Left lung (tissue), 4 donors: ENCODE measurements at regions not wholly inside any gene's neighbourhood (a gene's known extent, or its start where the extent isn't known, plus 50 kb on each side); places are given as distances from the start of the nearest gene placed in this dataset.

ENCODE experiments used
- ATAC-seq: fragments of 200-7000 bp; cut with Tn5 transposase; one replicate; pipeline ENCODE4 v1.9.1; 2020; ENCODE audit warnings: moderate library complexity
- DNase-seq, 4 donors: peaks; one replicate each; pipeline ENCODE4 v3.0.0-alpha.2; 2013 to 2020
- H3K27ac ChIP-seq, 2 donors: fragments of 200-600 bp; sonication (generic) in 1 of 2; one replicate each; pipeline versions ENCODE4 v1.5.0 to v1.8.0; 2020 to 2021
- H3K27me3 ChIP-seq, 2 donors: fragments of 200-600 bp; sonication (generic) in 1 of 2; one replicate each; pipeline versions ENCODE4 v1.5.0 to v1.8.0; 2020 to 2021
- H3K36me3 ChIP-seq, 2 donors: fragments of 200-600 bp; sonication (generic) in 1 of 2; one replicate each; pipeline versions ENCODE4 v1.5.0 to v1.8.0; 2020 to 2021
- H3K4me1 ChIP-seq, 2 donors: fragments of 200-600 bp; one replicate each; pipeline ENCODE4 v1.8.0; 2021
- H3K4me3 ChIP-seq, 2 donors: fragments of 200-600 bp; sonication (generic) in 1 of 2; one replicate each; pipeline versions ENCODE4 v1.5.0 to v1.8.0; 2020 to 2021; ENCODE audit warnings: mild to moderate bottlenecking in 1 of 2
- H3K9me3 ChIP-seq, 2 donors: fragments of 200-600 bp; sonication (generic) in 1 of 2; one replicate each; pipeline versions ENCODE4 v1.5.0 to v1.8.0; 2020 to 2021
- CTCF ChIP-seq, 2 donors: fragments of 200-600 bp; sonication (generic) in 1 of 2; IDR thresholded peaks; one replicate each; pipeline versions ENCODE4 v1.5.0 to v1.8.0; 2021; ENCODE audit warnings: antibody characterized with exemption in 2 of 2
- intact Hi-C, 2 donors: fragments of 100-400 bp; cut with DNase I; formaldehyde crosslinking; loops; one replicate each; pipeline versions ENCODE4 v1.11.2 to v1.14.2; 2022
- donor health status: DM: no; HTN: yes; CAD: no.
- donor health status: DM: no; HTN: no; CAD: no.

GRCh38 chr15:94080989-94081605 lies 150.3 kb upstream of the MCTP2 start:
- DNase-seq: no peak
- no peaks in the 10 kb centered on the region for H3K9me3 ChIP-seq
- H3K36me3 ChIP-seq: no peaks in the 10 kb centered on the region
- intact Hi-C loops: no loop called here
- no peak overlapping the region for H3K27ac ChIP-seq
- H3K4me3 ChIP-seq: no peak overlapping the region
- no peak for ATAC-seq
- TF ChIP-seq CTCF (IDR thresholded peaks at IDR 0.05): no peak
- no peaks in the 10 kb centered on the region for H3K4me1 ChIP-seq
- H3K27me3 ChIP-seq: no peaks in the 10 kb centered on the region

GRCh38 chr15:94080416-94080815 lies 150.9 kb upstream of the MCTP2 start:
- TF ChIP-seq CTCF (IDR thresholded peaks at IDR 0.05): no peak
- H3K9me3 ChIP-seq: no peaks in the 10 kb centered on the region
- ATAC-seq (peak; percentile 29), DNase-seq (no peak)
- no peak overlapping the region for H3K27ac ChIP-seq
- no peaks in the 10 kb centered on the region for H3K27me3 ChIP-seq
- intact Hi-C loops: no loop called here
- H3K4me1 ChIP-seq: no peaks in the 10 kb centered on the region
- no peak overlapping the region for H3K4me3 ChIP-seq
- no peaks in the 10 kb centered on the region for H3K36me3 ChIP-seq

- no peaks in the 10 kb centered on the region for H3K4me1 ChIP-seq
- H3K9me3 ChIP-seq: no peaks in the 10 kb centered on the region
- DNase-seq (no peak), ATAC-seq (no peak)
- no peak overlapping the region for H3K4me3 ChIP-seq
- H3K27ac ChIP-seq: no peak overlapping the region
- TF ChIP-seq CTCF (IDR thresholded peaks at IDR 0.05): no peak
- H3K27me3 ChIP-seq: no peaks in the 10 kb centered on the region
- no peaks in the 10 kb centered on the region for H3K36me3 ChIP-seq
- intact Hi-C loops: no loop called here
Observed at GRCh38 chr15:94079968-94080367, 151.4 kb upstream of the MCTP2 start.

- H3K9me3 ChIP-seq: no peaks in the 10 kb centered on the region
- no peak overlapping the region for H3K4me3 ChIP-seq
- no peaks in the 10 kb centered on the region for H3K27me3 ChIP-seq
- TF ChIP-seq CTCF (IDR thresholded peaks at IDR 0.05): no peak
- no peaks in the 10 kb centered on the region for H3K36me3 ChIP-seq
- no peak for ATAC-seq
- no peak overlapping the region for H3K27ac ChIP-seq
- H3K4me1 ChIP-seq: no peaks in the 10 kb centered on the region
- intact Hi-C loops: no loop called here
- no peak for DNase-seq
Observed at GRCh38 chr15:94079459-94079858, 151.9 kb upstream of the MCTP2 start.

GRCh38 chr15:94077938-94078337 lies 153.4 kb upstream of the MCTP2 start:
- TF ChIP-seq CTCF (IDR thresholded peaks at IDR 0.05): no peak
- DNase-seq: no peak
- H3K36me3 ChIP-seq: no peaks in the 10 kb centered on the region

More at GRCh38 chr15:94077938-94078337, 153.4 kb upstream of the MCTP2 start:
- intact Hi-C loops: no loop called here
- no peak overlapping the region for H3K4me3 ChIP-seq
- H3K9me3 ChIP-seq: no peaks in the 10 kb centered on the region
- no peaks in the 10 kb centered on the region for H3K4me1 ChIP-seq
- H3K27me3 ChIP-seq: no peaks in the 10 kb centered on the region
- no peak overlapping the region for H3K27ac ChIP-seq
- no peak for ATAC-seq
